ENCODE measurements at regions not wholly inside any gene's neighbourhood (a gene's known extent, or its start where the extent isn't known, plus 50 kb on each side); places are given as distances from the start of the nearest gene placed in this dataset.

- TF ChIP-seq EZH2phosphoT487 (IDR thresholded peaks at IDR 0.05), result no peak
- TF ChIP-seq, protein P1, sequence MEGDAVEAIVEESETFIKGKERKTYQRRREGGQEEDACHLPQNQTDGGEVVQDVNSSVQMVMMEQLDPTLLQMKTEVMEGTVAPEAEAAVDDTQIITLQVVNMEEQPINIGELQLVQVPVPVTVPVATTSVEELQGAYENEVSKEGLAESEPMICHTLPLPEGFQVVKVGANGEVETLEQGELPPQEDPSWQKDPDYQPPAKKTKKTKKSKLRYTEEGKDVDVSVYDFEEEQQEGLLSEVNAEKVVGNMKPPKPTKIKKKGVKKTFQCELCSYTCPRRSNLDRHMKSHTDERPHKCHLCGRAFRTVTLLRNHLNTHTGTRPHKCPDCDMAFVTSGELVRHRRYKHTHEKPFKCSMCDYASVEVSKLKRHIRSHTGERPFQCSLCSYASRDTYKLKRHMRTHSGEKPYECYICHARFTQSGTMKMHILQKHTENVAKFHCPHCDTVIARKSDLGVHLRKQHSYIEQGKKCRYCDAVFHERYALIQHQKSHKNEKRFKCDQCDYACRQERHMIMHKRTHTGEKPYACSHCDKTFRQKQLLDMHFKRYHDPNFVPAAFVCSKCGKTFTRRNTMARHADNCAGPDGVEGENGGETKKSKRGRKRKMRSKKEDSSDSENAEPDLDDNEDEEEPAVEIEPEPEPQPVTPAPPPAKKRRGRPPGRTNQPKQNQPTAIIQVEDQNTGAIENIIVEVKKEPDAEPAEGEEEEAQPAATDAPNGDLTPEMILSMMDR (IDR thresholded peaks at IDR 0.05), result peak; percentile 34
Measured at GRCh38 chr5:2110137-2110933, 227.6 kb upstream of the IRX4 start.

Measured in neural progenitor cell (in vitro differentiated cells).